ENCODE measurements at regions not wholly inside any gene's neighbourhood (a gene's known extent, or its start where the extent isn't known, plus 50 kb on each side); places are given as distances from the start of the nearest gene placed in this dataset.

DNA sequence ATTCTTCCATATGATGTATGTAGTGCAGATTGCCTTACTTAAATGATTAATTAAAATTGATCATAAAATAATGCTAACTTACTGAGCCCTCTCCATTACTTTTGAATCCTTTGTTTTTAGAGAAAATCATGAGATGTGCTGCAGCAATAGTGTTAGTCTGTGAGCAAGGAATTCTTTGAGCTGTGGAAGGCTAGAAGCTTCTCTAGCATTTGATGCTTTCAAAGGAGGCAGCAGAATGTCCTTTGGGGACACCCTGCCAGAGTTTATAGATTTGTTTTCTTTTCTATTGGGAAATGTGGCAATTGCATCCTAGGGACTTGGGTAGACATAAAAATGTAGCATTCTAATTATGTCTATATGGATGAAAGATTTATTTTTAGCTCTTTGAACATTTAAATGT is 284.1 kb upstream of the SMIM30 start:
- no peak for DNase-seq
- Histone ChIP-seq H3K4me1 (ENCODE audit: control insufficient read depth in 1 of 2, insufficient read depth in 2 of 2, low read length in 2 of 2) (no peaks in the 10 kb centered on the region), H3K79me2 (ENCODE audit: insufficient read depth, low read length) (no peaks in the 10 kb centered on the region), H3K9ac (ENCODE audit: insufficient read depth, low read length, poor library complexity, severe bottlenecking) (no peak overlapping the region), H3K9me3 (replicated peaks in 1 of 2; ENCODE audit: control insufficient read depth in 1 of 2, insufficient read depth in 1 of 2, low read length in 2 of 2) (no peaks in the 10 kb centered on the region), H3K4me2 (replicated peaks; ENCODE audit: extremely low read depth, low read length, poor library complexity, severe bottlenecking) (no peak overlapping the region), H3K27ac (ENCODE audit: low read depth in 1 of 2, low read length in 2 of 2) (no peak overlapping the region), H3K27me3 (ENCODE audit: control insufficient read depth in 2 of 2, insufficient read depth in 2 of 2, low read length in 2 of 2) (no peaks in the 10 kb centered on the region), H2AFZ (ENCODE audit: insufficient read depth, low read depth, low read length, poor library complexity, severe bottlenecking) (no peak overlapping the region), H3K36me3 (replicated peaks in 1 of 2; ENCODE audit: control insufficient read depth in 1 of 2, insufficient read depth in 2 of 2, low read length in 2 of 2) (no peaks in the 10 kb centered on the region), H4K20me1 (ENCODE audit: insufficient read depth, low read length) (no peaks in the 10 kb centered on the region), H3K4me3 (replicated peaks in 1 of 3; ENCODE audit: low read depth in 2 of 3, low read length in 3 of 3) (no peak overlapping the region)
- no peaks in the 10 kb centered on the region for H3K36me3 Mint-ChIP-seq
- H3K4me3 Mint-ChIP-seq, result no peak overlapping the region
- H3K27me3 Mint-ChIP-seq (ENCODE audit: low read depth in 3 of 3), result peaks cover 0 to under 1% (median 0%) of the 10 kb centered on the region in 3 donors
- intact Hi-C loops (cut with micrococcal nuclease), result no loop called here
- peaks cover 0 to 2% (median 0%) of the 10 kb centered on the region in 7 donors for H3K9me3 Mint-ChIP-seq
- TF ChIP-seq, protein P1, sequence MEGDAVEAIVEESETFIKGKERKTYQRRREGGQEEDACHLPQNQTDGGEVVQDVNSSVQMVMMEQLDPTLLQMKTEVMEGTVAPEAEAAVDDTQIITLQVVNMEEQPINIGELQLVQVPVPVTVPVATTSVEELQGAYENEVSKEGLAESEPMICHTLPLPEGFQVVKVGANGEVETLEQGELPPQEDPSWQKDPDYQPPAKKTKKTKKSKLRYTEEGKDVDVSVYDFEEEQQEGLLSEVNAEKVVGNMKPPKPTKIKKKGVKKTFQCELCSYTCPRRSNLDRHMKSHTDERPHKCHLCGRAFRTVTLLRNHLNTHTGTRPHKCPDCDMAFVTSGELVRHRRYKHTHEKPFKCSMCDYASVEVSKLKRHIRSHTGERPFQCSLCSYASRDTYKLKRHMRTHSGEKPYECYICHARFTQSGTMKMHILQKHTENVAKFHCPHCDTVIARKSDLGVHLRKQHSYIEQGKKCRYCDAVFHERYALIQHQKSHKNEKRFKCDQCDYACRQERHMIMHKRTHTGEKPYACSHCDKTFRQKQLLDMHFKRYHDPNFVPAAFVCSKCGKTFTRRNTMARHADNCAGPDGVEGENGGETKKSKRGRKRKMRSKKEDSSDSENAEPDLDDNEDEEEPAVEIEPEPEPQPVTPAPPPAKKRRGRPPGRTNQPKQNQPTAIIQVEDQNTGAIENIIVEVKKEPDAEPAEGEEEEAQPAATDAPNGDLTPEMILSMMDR (IDR thresholded peaks at IDR 0.05), result no peak
- no peak overlapping the region for H3K27ac Mint-ChIP-seq
- H3K4me1 Mint-ChIP-seq, result no peaks in the 10 kb centered on the region

DNA sequence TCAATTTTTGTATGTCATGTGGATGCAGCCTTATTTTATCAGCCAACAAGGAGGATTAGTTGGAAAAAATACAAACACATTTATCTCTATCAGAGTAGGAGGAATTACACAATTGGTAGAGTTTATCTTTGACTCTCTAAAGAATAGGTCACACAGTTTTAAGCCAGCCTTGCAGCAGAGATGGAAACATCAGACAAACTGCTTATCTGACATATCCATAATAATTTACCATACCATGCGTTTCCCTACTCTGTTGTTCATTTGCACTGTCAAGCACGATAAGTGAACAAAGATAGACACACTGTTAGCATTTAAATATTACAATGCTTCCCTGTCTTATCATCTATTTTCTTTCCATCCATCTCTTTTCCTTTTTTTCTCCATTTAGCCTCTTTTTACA is 283.7 kb upstream of the SMIM30 start:
- no peaks in the 10 kb centered on the region for H3K27me3 ChIP-seq (ENCODE audit: control insufficient read depth in 2 of 2, insufficient read depth in 2 of 2, low read length in 2 of 2)
- H3K9ac ChIP-seq (ENCODE audit: insufficient read depth, low read length, poor library complexity, severe bottlenecking), result no peak overlapping the region
- DNase-seq, result no peak
- no peak overlapping the region for H3K4me2 ChIP-seq (replicated peaks; ENCODE audit: extremely low read depth, low read length, poor library complexity, severe bottlenecking)
- H3K27ac Mint-ChIP-seq, result no peak overlapping the region
- no peaks in the 10 kb centered on the region for H3K36me3 ChIP-seq (replicated peaks in 1 of 2; ENCODE audit: control insufficient read depth in 1 of 2, insufficient read depth in 2 of 2, low read length in 2 of 2)
- H3K4me1 ChIP-seq (ENCODE audit: control insufficient read depth in 1 of 2, insufficient read depth in 2 of 2, low read length in 2 of 2), result no peaks in the 10 kb centered on the region
- no peak overlapping the region for H2AFZ ChIP-seq (ENCODE audit: insufficient read depth, low read depth, low read length, poor library complexity, severe bottlenecking)
- TF ChIP-seq, protein P1 (IDR thresholded peaks at IDR 0.05), result no peak
- no peak overlapping the region for H3K4me3 Mint-ChIP-seq
- no peaks in the 10 kb centered on the region for H3K9me3 ChIP-seq (replicated peaks in 1 of 2; ENCODE audit: control insufficient read depth in 1 of 2, insufficient read depth in 1 of 2, low read length in 2 of 2)
- no peak overlapping the region for H3K27ac ChIP-seq (ENCODE audit: low read depth in 1 of 2, low read length in 2 of 2)
- no peaks in the 10 kb centered on the region for H3K79me2 ChIP-seq (ENCODE audit: insufficient read depth, low read length)
- peaks cover 0 to 2% (median 0%) of the 10 kb centered on the region in 3 donors for H3K27me3 Mint-ChIP-seq (ENCODE audit: low read depth in 3 of 3)
- H3K36me3 Mint-ChIP-seq, result no peaks in the 10 kb centered on the region
- H3K9me3 Mint-ChIP-seq, result peaks cover 0 to 5% (median 0%) of the 10 kb centered on the region in 7 donors
- H3K4me3 ChIP-seq (replicated peaks in 1 of 3; ENCODE audit: low read depth in 2 of 3, low read length in 3 of 3), result no peak overlapping the region
- no peaks in the 10 kb centered on the region for H4K20me1 ChIP-seq (ENCODE audit: insufficient read depth, low read length)
- no peaks in the 10 kb centered on the region for H3K4me1 Mint-ChIP-seq
- intact Hi-C loops (cut with micrococcal nuclease), result no loop called here
- WGBS (ENCODE audit: insufficient coverage), result 81% methylated on average over 2 of the region's 2 CpGs

All from CD14-positive monocyte (primary cell).